ENCODE measurements at regions not wholly inside any gene's neighbourhood (a gene's known extent, or its start where the extent isn't known, plus 50 kb on each side); places are given as distances from the start of the nearest gene placed in this dataset.

DNA sequence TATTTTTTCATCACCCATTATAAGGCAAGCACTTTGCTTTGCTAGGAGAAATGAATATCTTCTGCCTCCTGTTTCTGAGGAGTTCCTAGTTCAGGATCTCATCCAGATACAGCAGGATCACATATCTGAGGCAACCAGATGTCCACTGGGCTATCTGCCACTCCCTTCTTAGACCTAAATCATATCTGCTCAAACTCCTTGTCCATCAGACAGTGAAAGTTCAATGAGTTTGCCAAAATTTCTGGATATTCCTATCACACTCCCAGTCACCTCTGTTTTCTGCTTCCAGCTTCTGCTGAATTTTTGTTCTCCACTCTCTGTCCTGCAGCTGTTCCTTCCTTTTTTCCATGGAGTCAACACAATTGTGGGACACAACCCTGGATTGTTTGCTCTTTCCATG lies 54.2 kb upstream of the BASP1 start:
- Histone ChIP-seq H2AFZ (ENCODE audit: low read length, unreplicated experiment) (no peak overlapping the region), H3K4me1 (ENCODE audit: control insufficient read depth, insufficient read depth, low read length, unreplicated experiment) (no peaks in the 10 kb centered on the region), H3K36me3 (ENCODE audit: insufficient read depth, low read length) (no peaks in the 10 kb centered on the region), H3K79me2 (ENCODE audit: control insufficient read depth, insufficient read depth, low read length, unreplicated experiment) (no peaks in the 10 kb centered on the region), H3K27me3 (ENCODE audit: insufficient read depth, low read length) (no peaks in the 10 kb centered on the region), H3K27ac (ENCODE audit: low read depth, low read length) (no peak overlapping the region), H3K4me3 (ENCODE audit: low read depth, low read length) (no peak overlapping the region)

DNA sequence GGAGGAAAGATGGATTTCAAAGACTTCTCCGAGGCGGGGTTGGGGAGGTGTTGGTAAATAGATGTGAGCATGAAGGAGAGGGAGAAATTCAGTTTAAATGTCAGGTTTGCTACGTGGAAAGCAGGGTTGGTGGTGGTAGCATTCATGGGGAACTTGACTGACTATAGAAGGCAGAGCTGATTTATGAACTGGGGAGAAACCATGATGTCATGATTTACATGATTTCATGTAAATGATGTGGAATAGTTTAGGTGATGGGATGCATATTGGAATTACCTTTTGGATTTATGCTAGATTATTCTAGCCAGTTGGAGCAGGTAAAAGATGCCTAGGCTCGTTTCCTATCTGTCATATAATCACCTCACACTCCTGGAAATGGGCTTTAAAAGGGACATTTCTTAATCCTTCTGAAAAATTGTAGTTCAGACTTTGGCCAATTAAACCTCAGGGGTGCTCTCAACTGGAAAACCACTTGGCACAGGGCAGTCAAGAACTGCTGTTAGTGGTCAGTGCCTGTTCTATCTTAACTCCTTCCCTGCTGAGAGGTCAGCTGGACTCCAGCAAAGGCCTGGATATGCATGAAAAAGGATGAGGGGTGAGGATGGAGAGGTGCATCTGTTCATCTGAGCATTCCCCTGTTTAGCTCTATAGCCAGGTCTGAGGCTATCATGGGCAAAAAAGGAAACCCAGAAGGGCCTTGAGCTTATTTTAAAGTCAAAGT lies 50.1 kb upstream of the BASP1 start:
- H3K4me1 ChIP-seq (ENCODE audit: control insufficient read depth, insufficient read depth, low read length, unreplicated experiment) = peaks cover 11% of the 10 kb centered on the region
- no peaks in the 10 kb centered on the region for H3K79me2 ChIP-seq (ENCODE audit: control insufficient read depth, insufficient read depth, low read length, unreplicated experiment)
- no peaks in the 10 kb centered on the region for H3K27me3 ChIP-seq (ENCODE audit: insufficient read depth, low read length)
- H3K4me3 ChIP-seq (ENCODE audit: low read depth, low read length) = no peak overlapping the region
- no peak overlapping the region for H3K27ac ChIP-seq (ENCODE audit: low read depth, low read length)
- no peaks in the 10 kb centered on the region for H3K36me3 ChIP-seq (ENCODE audit: insufficient read depth, low read length)
- no peak overlapping the region for H2AFZ ChIP-seq (ENCODE audit: low read length, unreplicated experiment)

Data from ACC112 (cell line).